NCI-H128 (cell line): ENCODE measurements at regions not wholly inside any gene's neighbourhood (a gene's known extent, or its start where the extent isn't known, plus 50 kb on each side); places are given as distances from the start of the nearest gene placed in this dataset.
"Not testable (repeated sequence)": the region's sequence is repeated elsewhere in the genome, so short reads cannot be mapped to it uniquely, and the experiment has no call there.

Experiments used
- DNase-seq: peaks from one replicate; lab custom pipeline; 2025; ENCODE audit not compliant: unreplicated experiment; lab: John Stamatoyannopoulos, UW

DNA sequence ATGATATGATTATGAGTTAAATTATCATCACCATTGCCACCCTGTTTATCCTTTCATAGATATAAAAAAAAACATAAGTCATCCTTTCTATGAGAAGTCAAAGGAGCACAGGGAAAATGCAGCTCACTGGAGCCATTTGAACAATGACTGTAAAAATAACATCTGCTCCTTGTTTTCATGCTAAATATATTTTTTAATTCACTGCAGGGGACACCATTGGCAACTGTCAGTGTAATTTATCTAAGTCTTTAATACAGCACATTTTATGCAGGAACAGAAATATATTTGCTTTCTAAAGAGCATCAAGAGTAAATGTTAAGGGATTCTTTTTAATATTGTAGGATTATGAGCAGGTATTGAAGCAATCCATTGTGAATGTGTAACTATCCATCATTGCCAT, 371.3 kb downstream of the ZBBX start:
- DNase-seq = no peak

DNA sequence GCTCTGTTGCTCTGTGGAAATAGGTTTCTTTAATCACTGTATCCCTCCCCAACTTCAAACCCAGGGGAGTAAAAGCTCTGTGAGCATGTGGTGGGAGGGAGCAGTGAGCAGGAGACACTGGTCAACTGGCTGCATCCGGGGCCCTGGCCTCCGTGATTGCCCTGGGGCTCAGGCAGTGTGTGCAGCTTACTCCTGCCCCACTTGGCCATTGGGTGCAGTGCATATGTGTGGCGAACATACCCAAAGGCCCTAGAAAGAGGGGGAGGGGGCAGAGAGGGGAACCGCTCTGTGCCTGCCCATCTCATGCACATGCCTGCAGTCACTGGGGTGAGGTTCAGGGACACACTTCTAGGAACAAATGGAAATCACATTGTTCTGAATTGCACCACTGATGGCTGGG, 378.7 kb downstream of the ZBBX start:
- DNase-seq = no peak

DNA sequence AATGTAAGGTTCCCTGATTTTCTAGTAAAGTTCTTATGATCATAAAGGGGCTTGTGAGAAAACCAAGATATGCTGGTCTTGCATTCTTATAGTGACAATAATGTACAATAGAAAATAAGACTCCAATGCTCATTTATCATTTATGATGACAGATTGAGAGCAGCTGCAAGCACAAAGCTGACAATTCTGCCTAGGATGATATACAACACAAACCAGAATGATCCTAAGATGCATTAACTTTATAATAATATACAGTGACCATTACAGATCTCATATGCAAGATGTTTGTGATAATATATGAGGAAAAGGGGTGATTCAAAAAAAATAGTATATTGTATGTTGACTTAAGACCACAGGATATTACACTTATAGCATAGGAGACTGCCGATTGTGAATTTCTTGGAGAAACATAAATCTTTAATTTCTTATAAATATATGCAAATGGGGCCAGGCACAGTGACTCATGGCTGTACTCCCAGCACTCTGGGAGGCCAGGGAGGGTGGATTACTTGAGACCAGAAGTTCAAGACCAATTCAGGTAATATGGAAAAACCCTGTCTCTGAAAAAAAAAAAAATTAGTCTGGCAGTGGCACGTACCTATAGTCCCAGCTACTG, 387.0 kb downstream of the ZBBX start:
- DNase-seq = no peak

DNA sequence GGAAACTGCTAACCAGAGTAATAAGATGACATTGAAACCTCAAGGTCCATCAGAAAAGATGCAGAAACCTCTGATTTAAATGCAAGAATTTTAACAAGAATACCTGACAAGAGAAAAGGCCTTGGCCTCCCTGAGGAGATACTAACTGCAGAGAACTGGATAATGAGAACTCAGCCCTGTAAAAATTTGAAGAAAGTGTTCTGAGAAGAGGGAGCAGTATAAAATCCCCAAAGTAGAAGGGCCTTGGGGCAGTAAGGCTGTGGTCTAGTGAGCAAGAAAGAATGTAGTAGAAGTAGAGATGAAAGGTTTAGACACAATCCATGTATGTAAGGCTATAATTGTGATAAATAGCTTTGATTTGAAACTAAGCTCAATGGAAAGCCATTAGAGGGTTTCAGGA, 394.1 kb downstream of the ZBBX start:
- DNase-seq = no peak

DNA sequence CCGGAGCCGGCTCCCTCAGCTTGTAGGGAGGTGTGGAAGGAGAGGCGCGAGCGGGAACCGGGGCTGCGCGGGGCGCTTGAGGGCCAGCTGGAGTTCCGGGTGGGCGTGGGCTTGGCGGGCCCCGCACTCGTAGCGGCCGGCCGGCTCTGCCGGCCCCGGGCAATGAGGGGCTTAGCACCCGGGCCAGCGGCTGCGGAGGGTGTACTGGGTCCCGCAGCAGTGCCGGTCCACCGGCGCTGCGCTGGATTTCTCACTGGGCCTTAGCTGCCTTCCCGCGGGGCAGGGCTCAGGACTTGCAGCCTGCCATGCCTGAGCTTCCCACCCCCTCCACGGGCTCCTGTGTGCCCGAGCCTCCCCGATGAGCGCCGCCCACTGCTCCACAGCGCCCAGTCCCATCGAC, 404.3 kb downstream of the ZBBX start:
- not testable (repeated sequence) for DNase-seq

- DNase-seq = not testable (repeated sequence)
Observed at GRCh38 chr3:166967714-166968113, 412.4 kb downstream of the ZBBX start.

DNA sequence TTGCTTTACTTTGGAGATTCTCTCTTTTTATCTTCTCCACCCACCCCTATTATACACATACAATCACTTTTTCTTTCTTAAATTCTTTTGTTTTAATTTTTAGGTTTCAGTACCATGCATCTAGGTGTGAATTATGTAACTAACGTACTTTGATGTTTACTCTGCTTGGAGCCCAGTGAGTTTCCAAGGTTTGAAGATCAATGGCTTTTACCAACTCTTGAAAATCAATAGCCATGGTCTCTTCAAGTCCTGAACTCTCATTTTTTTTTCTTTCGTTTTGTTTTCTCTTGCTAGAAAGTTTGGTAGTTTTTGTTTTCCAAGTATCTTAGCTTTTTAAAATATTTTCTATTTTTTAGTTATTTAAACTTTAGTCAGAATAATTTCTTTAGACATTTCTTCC, 417.2 kb downstream of the ZBBX start:
- DNase-seq = no peak

GRCh38 chr3:166957121-166957520, 423.0 kb downstream of the ZBBX start:
- no peak for DNase-seq

- no peak for DNase-seq
Observed at GRCh38 chr3:166955201-166955939, 424.7 kb downstream of the ZBBX start.

DNA sequence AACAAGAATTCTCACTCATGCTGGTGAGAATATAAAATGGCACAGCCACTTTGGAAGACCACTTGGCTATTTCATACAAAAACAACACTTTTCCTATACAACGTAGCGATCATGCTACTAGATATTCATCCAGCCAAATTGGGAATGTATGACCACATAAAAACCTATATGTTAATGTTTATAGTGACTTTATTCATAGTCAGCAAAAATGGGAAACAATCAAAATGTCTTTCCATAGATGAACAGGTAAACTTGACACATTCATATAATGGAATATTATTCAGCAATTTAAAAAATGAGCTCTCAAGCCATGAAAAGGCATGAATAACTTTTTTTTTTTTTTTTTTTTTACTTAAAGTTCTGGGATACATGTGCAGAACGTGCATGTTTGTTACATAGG, 445.2 kb downstream of the ZBBX start:
- DNase-seq = no peak

DNA sequence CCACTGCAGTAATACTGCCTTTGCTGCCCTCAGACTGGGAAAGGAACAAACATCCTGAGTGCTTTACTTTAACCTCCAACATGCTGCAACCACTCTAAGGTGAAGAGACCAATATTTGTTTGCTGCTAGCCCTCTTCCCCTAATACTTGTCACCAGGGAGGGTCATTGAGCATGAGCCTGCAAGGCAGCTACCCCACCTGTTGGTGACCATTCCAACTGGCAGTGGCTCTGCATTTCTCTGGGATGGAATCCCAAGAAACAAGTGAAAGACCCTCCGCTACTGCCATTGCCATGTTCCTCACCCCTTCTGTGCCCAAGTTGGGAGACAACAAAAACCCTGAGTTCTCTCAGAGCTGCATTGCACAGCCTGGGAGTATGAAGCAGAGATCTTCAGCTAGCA, 462.7 kb downstream of the ZBBX start:
- no peak for DNase-seq

DNA sequence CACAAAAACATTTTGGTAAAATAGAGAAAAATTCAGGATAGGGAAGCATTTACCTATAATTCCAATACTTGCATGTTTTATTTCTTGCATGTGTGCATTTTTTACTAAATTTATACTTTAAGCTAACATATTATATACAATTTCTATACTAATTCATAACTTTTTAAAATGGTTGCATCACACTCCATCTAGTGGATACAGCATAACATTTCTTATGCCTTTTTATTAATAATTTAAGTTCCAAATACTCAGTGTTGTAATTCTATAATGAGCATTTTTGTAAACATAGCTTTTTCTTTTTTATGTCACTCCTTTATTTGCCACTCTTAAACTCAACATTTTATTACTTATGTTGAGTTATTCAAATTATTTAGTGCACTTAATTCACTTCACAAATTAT, 477.7 kb downstream of the ZBBX start:
- no peak for DNase-seq

- DNase-seq = no peak
Observed at GRCh38 chr3:166900866-166901577, 479.1 kb downstream of the ZBBX start.

GRCh38 chr3:166897811-166898210, 482.3 kb downstream of the ZBBX start:
- no peak for DNase-seq

- DNase-seq = no peak
Observed at GRCh38 chr3:166889241-166889640, 490.9 kb downstream of the ZBBX start.

GRCh38 chr3:166879661-166880060, 500.4 kb downstream of the ZBBX start:
- no peak for DNase-seq

- DNase-seq = no peak
Observed at GRCh38 chr3:166877971-166878370, 502.1 kb downstream of the ZBBX start.

DNA sequence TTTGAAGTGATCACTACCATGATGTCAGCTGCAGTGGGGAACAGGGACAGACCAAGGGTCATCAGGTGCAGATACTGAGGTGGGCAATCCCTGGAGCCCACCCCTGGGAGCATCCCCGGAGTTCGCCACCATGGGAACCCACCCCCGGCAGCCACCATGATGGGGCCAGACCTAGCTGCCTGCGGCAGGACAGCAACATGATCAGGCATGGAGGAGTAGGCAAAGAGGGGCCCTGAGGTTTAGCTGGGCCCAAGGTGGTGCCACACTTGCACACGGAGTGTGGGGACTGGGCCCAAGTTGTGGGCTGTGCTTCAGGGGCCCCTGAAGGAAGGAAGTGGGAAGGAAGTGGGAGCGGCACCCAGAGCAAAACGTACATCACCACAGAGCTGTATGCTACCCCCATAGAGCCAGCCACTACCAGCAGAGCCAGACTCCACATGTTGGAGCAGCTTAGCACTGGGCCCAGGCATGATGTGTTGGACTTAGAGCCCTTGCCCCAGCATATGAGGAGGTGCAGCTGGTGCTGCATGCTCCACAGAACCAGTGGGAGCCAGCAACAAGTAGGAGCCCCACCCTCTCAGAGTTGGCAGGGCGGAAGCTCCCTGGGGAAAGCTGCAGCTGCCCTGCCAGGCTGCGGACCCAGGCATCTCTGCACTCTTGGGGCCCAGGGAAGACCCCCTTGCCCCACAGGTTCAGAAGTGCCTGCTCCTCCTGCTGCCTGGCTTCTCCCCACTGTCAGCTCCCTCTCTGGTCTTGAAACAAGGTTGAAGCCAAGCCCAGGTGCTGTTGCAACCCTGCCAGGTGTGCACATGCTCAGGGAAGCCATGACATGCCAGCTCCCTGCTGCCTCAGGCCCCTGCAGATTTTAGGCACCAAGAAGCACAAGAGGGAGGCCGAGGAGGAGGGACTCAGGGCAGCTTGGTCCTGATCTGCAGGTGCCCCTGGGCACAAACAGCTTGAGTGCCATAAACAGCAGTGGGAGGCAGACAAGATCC, 515.3 kb downstream of the ZBBX start:
- DNase-seq = no peak

DNA sequence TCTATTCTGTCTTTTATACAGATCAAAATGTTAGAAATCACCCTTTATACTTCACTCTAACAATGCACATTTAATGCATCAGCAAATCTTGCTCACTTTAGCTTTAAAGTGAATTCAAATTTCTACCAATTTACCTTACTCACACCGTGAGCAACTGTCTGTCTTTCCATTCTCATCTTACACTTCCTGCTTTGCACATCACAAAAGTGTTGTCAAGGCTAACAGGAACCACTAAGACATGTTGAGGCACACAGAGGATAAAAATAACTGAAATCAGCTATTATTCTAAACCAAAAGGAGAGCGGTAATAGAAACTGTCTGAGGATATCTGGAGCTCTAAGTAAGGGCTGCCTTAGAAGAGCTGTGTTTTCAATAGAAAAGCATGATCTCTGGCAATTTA, 519.9 kb downstream of the ZBBX start:
- DNase-seq = no peak

DNA sequence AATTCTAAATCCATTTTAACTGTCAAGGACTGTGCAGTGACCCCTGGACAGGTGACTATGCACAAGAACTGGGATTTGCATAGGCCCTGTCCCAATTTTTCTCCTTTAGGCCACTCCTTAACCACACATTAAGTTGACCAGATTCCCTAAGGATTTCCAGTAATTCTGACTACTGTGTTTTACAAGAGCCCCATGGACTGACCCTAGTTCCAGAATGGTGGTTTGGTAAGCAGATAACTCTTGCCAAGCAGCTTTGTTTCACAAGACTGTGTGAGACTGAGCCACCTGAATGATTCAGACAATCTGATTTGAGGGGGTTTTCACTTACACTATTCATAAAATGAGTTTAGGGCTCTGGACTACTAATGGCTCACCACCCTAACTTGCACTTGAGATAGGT, 535.8 kb downstream of the ZBBX start:
- DNase-seq = no peak

- not testable (repeated sequence) for DNase-seq
Observed at GRCh38 chr3:166842784-166843183, 537.3 kb downstream of the ZBBX start.
